D721Med (cell line): ENCODE measurements at regions not wholly inside any gene's neighbourhood (a gene's known extent, or its start where the extent isn't known, plus 50 kb on each side); places are given as distances from the start of the nearest gene placed in this dataset.

Source experiments
- DNase-seq: peaks from one replicate; pipeline ENCODE4 v3.0.0; 2011; ENCODE audit warnings: low spot score; ENCODE audit not compliant: insufficient read length
- FAIRE-seq: peaks from 2 replicates; lab custom pipeline; 2011; peaks lifted over from hg19 to GRCh38; lab: Jason Lieb, UNC
- TF ChIP-seq, protein P1 (sequence below): IDR thresholded peaks from 2 replicates; pipeline ENCODE4 v1.5.1; 2012; ENCODE audit warnings: mild to moderate bottlenecking, control low read depth; ENCODE audit not compliant: insufficient read depth; ENCODE audit errors: missing control alignments

DNA sequence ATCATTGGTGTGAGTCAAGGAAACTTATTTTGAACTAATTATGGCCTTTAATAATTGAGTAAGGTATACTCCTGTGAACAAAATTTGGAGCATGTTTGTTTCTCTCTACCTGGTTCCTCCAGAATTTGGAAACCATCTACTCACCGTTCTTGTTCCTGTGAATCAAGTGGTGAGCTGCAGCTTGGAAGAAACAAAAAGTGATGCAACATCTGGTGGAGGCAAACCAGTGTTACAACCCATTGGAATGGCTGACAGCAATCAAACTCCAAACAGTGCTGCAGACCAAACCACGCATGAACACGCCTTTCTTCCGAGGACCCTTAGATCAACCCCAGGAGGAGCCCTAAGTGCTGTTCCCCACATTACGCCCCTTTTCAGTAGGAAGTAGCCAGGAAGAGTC is 104.7 kb upstream of the VASH1 start:
- FAIRE-seq (no peak), DNase-seq (no peak)
- TF ChIP-seq, protein P1, sequence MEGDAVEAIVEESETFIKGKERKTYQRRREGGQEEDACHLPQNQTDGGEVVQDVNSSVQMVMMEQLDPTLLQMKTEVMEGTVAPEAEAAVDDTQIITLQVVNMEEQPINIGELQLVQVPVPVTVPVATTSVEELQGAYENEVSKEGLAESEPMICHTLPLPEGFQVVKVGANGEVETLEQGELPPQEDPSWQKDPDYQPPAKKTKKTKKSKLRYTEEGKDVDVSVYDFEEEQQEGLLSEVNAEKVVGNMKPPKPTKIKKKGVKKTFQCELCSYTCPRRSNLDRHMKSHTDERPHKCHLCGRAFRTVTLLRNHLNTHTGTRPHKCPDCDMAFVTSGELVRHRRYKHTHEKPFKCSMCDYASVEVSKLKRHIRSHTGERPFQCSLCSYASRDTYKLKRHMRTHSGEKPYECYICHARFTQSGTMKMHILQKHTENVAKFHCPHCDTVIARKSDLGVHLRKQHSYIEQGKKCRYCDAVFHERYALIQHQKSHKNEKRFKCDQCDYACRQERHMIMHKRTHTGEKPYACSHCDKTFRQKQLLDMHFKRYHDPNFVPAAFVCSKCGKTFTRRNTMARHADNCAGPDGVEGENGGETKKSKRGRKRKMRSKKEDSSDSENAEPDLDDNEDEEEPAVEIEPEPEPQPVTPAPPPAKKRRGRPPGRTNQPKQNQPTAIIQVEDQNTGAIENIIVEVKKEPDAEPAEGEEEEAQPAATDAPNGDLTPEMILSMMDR = no peak

DNA sequence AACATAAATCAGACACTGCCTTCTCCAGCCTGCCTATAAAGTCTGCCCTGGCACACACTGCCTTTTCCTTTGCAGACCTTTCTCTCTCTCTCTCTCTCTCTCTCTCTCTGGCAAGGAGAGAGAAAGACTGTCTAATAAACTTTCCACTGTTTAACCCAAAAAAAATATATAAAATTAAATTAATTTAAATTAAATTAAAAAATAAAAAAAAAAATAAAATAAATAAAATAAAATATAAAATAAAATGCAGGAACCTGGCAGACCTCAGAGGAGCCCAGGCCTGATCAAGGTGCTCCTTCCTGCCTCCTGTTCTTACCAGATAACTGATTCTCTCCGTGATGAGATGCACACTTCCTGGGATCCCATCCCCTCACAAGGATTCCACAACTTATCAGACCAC is 103.9 kb upstream of the VASH1 start:
- DNase-seq (no peak), FAIRE-seq (no peak)
- TF ChIP-seq, protein P1 = no peak

DNA sequence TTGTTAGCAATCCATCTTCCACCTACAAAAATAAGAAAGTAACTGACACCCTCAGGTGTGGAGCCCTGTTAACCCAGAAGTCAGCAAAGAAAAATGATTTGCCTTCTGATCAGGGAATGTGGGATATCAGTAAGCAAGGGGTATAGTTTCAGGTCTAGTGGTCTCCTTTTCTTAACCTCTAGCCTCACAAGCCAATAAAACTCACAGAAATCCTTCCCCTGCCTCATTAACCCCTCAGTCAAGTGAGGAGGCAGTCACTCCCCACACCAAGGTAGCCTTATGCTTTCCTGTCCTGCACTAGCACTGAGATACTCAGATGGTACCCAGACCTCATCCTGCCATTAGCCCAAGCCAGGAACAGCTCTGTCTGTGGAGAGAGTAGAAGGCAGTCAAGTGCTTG is 103.4 kb upstream of the VASH1 start:
- DNase-seq (no peak), FAIRE-seq (no peak)
- TF ChIP-seq, protein P1 = no peak

DNA sequence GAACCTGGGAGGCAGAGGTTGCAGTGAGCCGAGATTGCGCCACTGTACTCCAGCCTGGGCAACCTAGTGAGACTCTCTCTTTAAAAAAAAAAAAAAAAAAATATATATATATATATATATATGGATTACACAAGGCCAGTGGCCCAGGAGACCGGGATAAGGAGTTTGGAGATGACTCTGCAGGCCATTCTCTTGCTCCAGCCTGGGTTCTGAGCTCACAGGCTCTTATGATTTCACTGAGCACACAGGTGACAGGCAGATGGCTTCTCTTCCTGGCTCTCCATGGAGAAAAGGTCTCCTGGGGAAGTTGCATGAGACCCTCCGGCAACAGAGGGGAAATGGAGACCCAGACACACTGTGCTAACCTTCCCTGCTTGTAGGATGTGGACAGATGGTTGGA is 98.7 kb upstream of the VASH1 start:
- TF ChIP-seq, protein P1 = no peak
- no peak for FAIRE-seq
- DNase-seq = no peak

DNA sequence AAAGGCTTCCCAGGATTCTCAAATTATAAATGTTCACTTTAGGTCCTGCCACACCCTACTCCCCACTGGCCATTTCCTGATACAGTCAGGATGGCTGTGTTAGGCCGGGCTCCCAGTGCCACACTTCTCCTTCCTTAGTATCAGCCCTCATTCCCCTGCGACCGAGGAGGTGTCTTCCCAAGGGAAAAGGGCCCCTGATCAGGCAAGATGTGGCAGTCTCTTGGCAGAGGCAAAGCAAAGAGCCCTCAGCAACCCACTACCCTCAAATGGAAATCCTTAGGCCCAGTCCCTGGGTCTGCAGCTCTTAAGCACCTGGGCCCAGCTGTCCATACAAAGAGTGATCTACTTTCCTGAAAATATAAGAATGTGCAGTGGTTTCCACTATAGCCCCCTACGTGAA is 96.5 kb upstream of the VASH1 start:
- DNase-seq = no peak
- FAIRE-seq = no peak
- TF ChIP-seq, protein P1 = no peak

DNA sequence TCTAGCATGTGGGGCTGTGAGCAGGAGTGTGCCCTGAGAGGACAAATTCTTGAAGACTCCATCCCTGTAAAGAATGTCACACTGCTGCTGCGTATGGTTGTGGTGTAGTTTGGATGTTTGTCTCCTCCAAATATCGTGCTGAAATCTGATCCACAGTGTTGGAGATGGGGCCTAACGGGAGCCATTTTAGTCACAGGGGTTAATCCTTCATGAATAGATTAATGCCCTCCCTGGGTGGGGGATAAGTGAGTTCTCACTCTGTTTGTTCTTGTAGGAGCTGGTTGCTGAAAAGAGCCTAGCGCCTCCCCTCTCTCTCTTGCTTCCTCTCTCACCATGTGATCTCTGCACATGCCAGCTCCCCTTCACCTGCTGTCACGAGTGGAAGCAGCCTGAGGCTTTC is 94.5 kb upstream of the VASH1 start:
- DNase-seq = no peak
- no peak for FAIRE-seq
- TF ChIP-seq, protein P1 = no peak

DNA sequence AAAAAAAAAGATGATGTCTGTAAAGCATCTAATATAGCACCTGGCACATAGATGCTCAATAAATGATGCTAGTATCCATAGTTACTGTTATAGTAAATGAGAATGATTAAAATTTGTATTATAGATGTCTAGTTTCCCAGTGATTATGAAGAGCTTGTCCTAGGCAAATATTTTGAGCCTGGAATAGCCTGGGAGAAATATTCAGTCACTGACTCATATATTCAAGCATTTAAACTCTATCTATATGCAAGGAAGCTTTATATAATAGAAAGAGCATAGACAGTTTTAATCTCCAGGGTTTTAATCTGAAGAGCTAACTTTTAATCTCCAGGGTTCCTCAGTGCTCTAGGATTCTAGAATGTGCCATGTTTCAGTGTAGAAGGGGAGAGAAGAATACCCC is 91.5 kb upstream of the VASH1 start:
- FAIRE-seq (no peak), DNase-seq (no peak)
- TF ChIP-seq, protein P1 = no peak
